HepG2 (cell line): ENCODE measurements at regions not wholly inside any gene's neighbourhood (a gene's known extent, or its start where the extent isn't known, plus 50 kb on each side); places are given as distances from the start of the nearest gene placed in this dataset.
A peak's percentile ranks its signal among the peaks of the same experiment; 100 is the strongest.

Experiments used
- ATAC-seq: fragments of 200-7000 bp; cut with Tn5 transposase; 3 replicates; pipeline ENCODE4 v1.9.1; 2020; ENCODE audit warnings: mild to moderate bottlenecking, moderate library complexity
- BruUV-seq: library from RNA; stranded (reverse); fragments of 400-500 nt; replicated peaks from 2 replicates; lab custom pipeline; 2021; lab: Mats Ljungman, UMichigan
- CTCF ChIA-PET: fragments of 300-600 bp; formaldehyde crosslinking; extraction: SDS; loops from one replicate; lab custom pipeline; 2021; ENCODE audit warnings: low total read pairs, inconsistent platforms, low intra/inter-chr PET ratio; lab: Yijun Ruan, JAX
- POLR2A ChIA-PET: fragments of 350-600 bp; sonication (Branson Sonifier 250); formaldehyde crosslinking; loops from one replicate; lab custom pipeline; 2020; ENCODE audit warnings: antibody characterized with exemption, inconsistent platforms; lab: Yijun Ruan, JAX
- DNase-seq: peaks from one replicate; pipeline ENCODE4 v3.0.0-alpha.2; 2015; ENCODE audit warnings: low spot score
- FAIRE-seq: peaks from 3 replicates; lab custom pipeline; 2011; peaks lifted over from hg19 to GRCh38; lab: Jason Lieb, UNC
- H2AFZ ChIP-seq: one replicate; pipeline ENCODE4 v1.6.1; 2011; ENCODE audit warnings: low read length, inconsistent platforms
- H3K27ac ChIP-seq: fragments of 300-600 bp; 3 replicates; pipeline ENCODE4 v1.8.0; 2011; ENCODE audit warnings: mixed run types, mild to moderate bottlenecking, mixed read lengths, low read length, inconsistent platforms; ENCODE audit not compliant: insufficient read depth; ENCODE audit errors: extremely low read length
- H3K27me3 ChIP-seq, 2 experiments: fragments of 200-600 bp in 1 of 2; 2 replicates in 1 of 2; 3 replicates in 1 of 2; pipeline versions ENCODE4 v1.6.0 to v1.8.0; 2011; ENCODE audit warnings: low read length in 2 of 2, mild to moderate bottlenecking in 2 of 2, moderate library complexity in 2 of 2, inconsistent platforms in 1 of 2; ENCODE audit not compliant: insufficient read depth in 2 of 2, control insufficient read depth in 1 of 2
- H3K36me3 ChIP-seq, 2 experiments: fragments of 200-600 bp in 1 of 2; replicated peaks in 1 of 2; 2 replicates in 1 of 2; 3 replicates in 1 of 2; pipeline versions ENCODE4 v1.5.1 to v1.8.0; 2011; ENCODE audit warnings: low read length in 2 of 2, inconsistent platforms in 1 of 2; ENCODE audit not compliant: insufficient read depth in 2 of 2, control insufficient read depth in 1 of 2
- H3K4me1 ChIP-seq: 2 replicates; pipeline ENCODE4 v1.5.1; 2012; ENCODE audit warnings: low read length, inconsistent platforms; ENCODE audit not compliant: insufficient read depth
- H3K4me2 ChIP-seq: 2 replicates; pipeline ENCODE4 v1.6.0; 2011; ENCODE audit warnings: low read depth, low read length, inconsistent platforms
- H3K4me3 ChIP-seq, 3 experiments: fragments of 200-600 bp in 1 of 3; sonication (generic), shearing (Covaris generic) in 1 of 3; replicated peaks in 1 of 3; 2 replicates each; pipeline ENCODE4 v1.5.1; 2011 to 2016; ENCODE audit warnings: low read length in 3 of 3, inconsistent platforms in 2 of 3, low read depth in 2 of 3, mild to moderate bottlenecking in 2 of 3, control low read depth in 1 of 3, mixed read lengths in 1 of 3; ENCODE audit not compliant: insufficient read depth in 1 of 3
- H3K79me2 ChIP-seq: one replicate; pipeline ENCODE4 v1.6.1; 2011; ENCODE audit warnings: low read length, inconsistent platforms; ENCODE audit not compliant: insufficient read depth
- H3K9ac ChIP-seq: 2 replicates; pipeline ENCODE4 v1.6.0; 2011; ENCODE audit warnings: mild to moderate bottlenecking, low read depth, low read length, inconsistent platforms; ENCODE audit not compliant: insufficient read depth
- H3K9me3 ChIP-seq: 2 replicates; pipeline ENCODE4 v1.5.1; 2012; ENCODE audit warnings: mild to moderate bottlenecking, low read length
- H4K20me1 ChIP-seq: 2 replicates; pipeline ENCODE4 v1.6.0; 2011; ENCODE audit warnings: inconsistent platforms, mild to moderate bottlenecking, low read length, moderate library complexity; ENCODE audit not compliant: insufficient read depth
- CEBPB ChIP-seq: IDR thresholded peaks from 2 replicates; pipeline ENCODE4 v1.6.1; 2011; ENCODE audit warnings: low read depth, low read length, improper control_type of control experiment, borderline replicate concordance
- FOXK2 ChIP-seq: fragments of 450-650 bp; IDR thresholded peaks from 2 replicates; pipeline ENCODE4 v1.6.1; 2016
- KIAA2018 ChIP-seq: sonication (generic); formaldehyde crosslinking; IDR thresholded peaks from 2 replicates; pipeline ENCODE4 v1.5.0; 2020; ENCODE audit warnings: mild to moderate bottlenecking, missing genetic modification reagents, borderline replicate concordance
- POLR2AphosphoS5 ChIP-seq: IDR thresholded peaks from 2 replicates; pipeline ENCODE4 v1.6.1; 2012; ENCODE audit warnings: low read depth, low read length
- WGBS: methylation state at CpG from one replicate; pipeline ENCODE4 v1.1.6; 2017; ENCODE audit warnings: low lambda C conversion rate; 5-methylcytosine and 5-hydroxymethylcytosine counted together
- in situ Hi-C: cut with HindIII; loops from 2 replicates; pipeline ENCODE4 v1.10.0; 2017; ENCODE audit warnings: low pct_unique_long_range_greater_than_20kb; ENCODE audit not compliant: extremely low pct_ligation_motif_present
- intact Hi-C: fragments of 100-400 bp; cut with micrococcal nuclease; formaldehyde crosslinking; loops from one replicate; pipeline ENCODE4 v1.10.0; 2022; ENCODE audit not compliant: unreplicated experiment

- no peaks in the 10 kb centered on the region for H3K36me3 ChIP-seq
- 24% methylated on average over 1 of the region's 1 CpG for WGBS
- BruUV-seq = no TSS peak
- no peaks in the 10 kb centered on the region for H3K4me1 ChIP-seq
- H4K20me1 ChIP-seq = no peaks in the 10 kb centered on the region
- H2AFZ ChIP-seq = no peak overlapping the region
- no peak overlapping the region for H3K4me3 ChIP-seq
- no peaks in the 10 kb centered on the region for H3K9me3 ChIP-seq
- H3K4me2 ChIP-seq = no peak overlapping the region
- no peak for DNase-seq
- FAIRE-seq = no peak
- TF ChIP-seq KIAA2018 (no peak), POLR2AphosphoS5 (no peak), CEBPB (0 out of 2 replicates have a peak, but pooled peaks have one; percentile 6), FOXK2 (no peak)
- no peak overlapping the region for H3K27ac ChIP-seq
- no peaks in the 10 kb centered on the region for H3K79me2 ChIP-seq
- no peak for ATAC-seq
- CTCF ChIA-PET = no interaction called here
- no peaks in the 10 kb centered on the region; a peak in 1 of 5 replicates for H3K27me3 ChIP-seq
- in situ Hi-C loops = no loop called here
- intact Hi-C loops = no loop called here
- POLR2A ChIA-PET = no interaction called here
- H3K9ac ChIP-seq = no peak overlapping the region
These were observed 61.7 kb upstream of the SGK1 start for GRCh38 chr6:134379599-134379998.
